ENCODE measurements at regions not wholly inside any gene's neighbourhood (a gene's known extent, or its start where the extent isn't known, plus 50 kb on each side); places are given as distances from the start of the nearest gene placed in this dataset.

GRCh38 chr16:47778106-47778801 is 317.1 kb downstream of the PHKB start:
- no peak for TF ChIP-seq TAF1 (IDR thresholded peaks at IDR 0.05; ENCODE audit: low read depth, low read length)
- no peak for TF ChIP-seq PAX5 (IDR thresholded peaks at IDR 0.05; ENCODE audit: insufficient read depth, low read length, severe bottlenecking)
- no peak for TF ChIP-seq POLR2A (IDR thresholded peaks at IDR 0.05; ENCODE audit: low read depth, low read length)
- TF ChIP-seq POLR2AphosphoS5 (IDR thresholded peaks at IDR 0.05; ENCODE audit: low read depth, low read length): no peak
- no peak for TF ChIP-seq POU2F2 (IDR thresholded peaks at IDR 0.05; ENCODE audit: low read depth, low read length)
- TF ChIP-seq SPI1 (IDR thresholded peaks at IDR 0.05; ENCODE audit: low read depth, low read length): no peak
- FAIRE-seq (no peak), DNase-seq (ENCODE audit: insufficient read length, low spot score) (no peak)

- TF ChIP-seq POU2F2 (IDR thresholded peaks at IDR 0.05; ENCODE audit: low read depth, low read length) (no peak), PAX5 (IDR thresholded peaks at IDR 0.05; ENCODE audit: insufficient read depth, low read length, severe bottlenecking) (no peak), SPI1 (IDR thresholded peaks at IDR 0.05; ENCODE audit: low read depth, low read length) (no peak), TAF1 (IDR thresholded peaks at IDR 0.05; ENCODE audit: low read depth, low read length) (no peak), POLR2A (IDR thresholded peaks at IDR 0.05; ENCODE audit: low read depth, low read length) (no peak), POLR2AphosphoS5 (IDR thresholded peaks at IDR 0.05; ENCODE audit: low read depth, low read length) (no peak)
- FAIRE-seq (no peak), DNase-seq (ENCODE audit: insufficient read length, low spot score) (no peak)
Observed at GRCh38 chr16:47777220-47777619, 316.1 kb downstream of the PHKB start.

DNA sequence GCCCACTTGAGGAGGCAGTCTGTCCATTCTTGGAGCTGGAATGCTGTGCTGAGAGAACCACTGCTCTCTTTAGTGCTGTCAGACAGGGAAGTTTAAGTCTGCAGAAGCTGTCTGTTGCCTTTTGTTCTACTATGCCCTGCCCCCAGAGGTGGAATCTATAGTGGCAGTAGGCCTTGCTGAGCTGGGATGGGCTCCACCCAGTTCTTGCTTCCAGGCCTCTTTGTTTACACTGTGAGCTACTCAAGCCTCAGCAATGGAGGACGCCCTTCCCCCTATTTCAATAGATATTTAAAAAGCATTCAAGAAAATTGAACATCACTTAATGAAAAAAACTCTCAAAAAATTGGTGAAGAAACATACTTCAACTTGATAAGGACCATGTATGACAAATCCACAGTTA is 313.5 kb downstream of the PHKB start:
- TF ChIP-seq POU2F2 (IDR thresholded peaks at IDR 0.05; ENCODE audit: low read depth, low read length): no peak
- no peak for TF ChIP-seq TAF1 (IDR thresholded peaks at IDR 0.05; ENCODE audit: low read depth, low read length)
- no peak for TF ChIP-seq PAX5 (IDR thresholded peaks at IDR 0.05; ENCODE audit: insufficient read depth, low read length, severe bottlenecking)
- TF ChIP-seq POLR2A (IDR thresholded peaks at IDR 0.05; ENCODE audit: low read depth, low read length): no peak
- TF ChIP-seq POLR2AphosphoS5 (IDR thresholded peaks at IDR 0.05; ENCODE audit: low read depth, low read length): no peak
- TF ChIP-seq SPI1 (IDR thresholded peaks at IDR 0.05; ENCODE audit: low read depth, low read length): no peak
- DNase-seq (ENCODE audit: insufficient read length, low spot score): no peak

GRCh38 chr16:47753659-47754058 is 292.5 kb downstream of the PHKB start:
- DNase-seq (ENCODE audit: insufficient read length, low spot score): no peak
- FAIRE-seq: no peak
- TF ChIP-seq POLR2A (IDR thresholded peaks at IDR 0.05; ENCODE audit: low read depth, low read length): no peak
- no peak for TF ChIP-seq POLR2AphosphoS5 (IDR thresholded peaks at IDR 0.05; ENCODE audit: low read depth, low read length)
- no peak for TF ChIP-seq SPI1 (IDR thresholded peaks at IDR 0.05; ENCODE audit: low read depth, low read length)
- no peak for TF ChIP-seq TAF1 (IDR thresholded peaks at IDR 0.05; ENCODE audit: low read depth, low read length)
- no peak for TF ChIP-seq PAX5 (IDR thresholded peaks at IDR 0.05; ENCODE audit: insufficient read depth, low read length, severe bottlenecking)
- no peak for TF ChIP-seq POU2F2 (IDR thresholded peaks at IDR 0.05; ENCODE audit: low read depth, low read length)

More for the DNA sequence above, 313.5 kb downstream of the PHKB start:
- FAIRE-seq: no peak
